ENCODE measurements at regions not wholly inside any gene's neighbourhood (a gene's known extent, or its start where the extent isn't known, plus 50 kb on each side); places are given as distances from the start of the nearest gene placed in this dataset.

DNA sequence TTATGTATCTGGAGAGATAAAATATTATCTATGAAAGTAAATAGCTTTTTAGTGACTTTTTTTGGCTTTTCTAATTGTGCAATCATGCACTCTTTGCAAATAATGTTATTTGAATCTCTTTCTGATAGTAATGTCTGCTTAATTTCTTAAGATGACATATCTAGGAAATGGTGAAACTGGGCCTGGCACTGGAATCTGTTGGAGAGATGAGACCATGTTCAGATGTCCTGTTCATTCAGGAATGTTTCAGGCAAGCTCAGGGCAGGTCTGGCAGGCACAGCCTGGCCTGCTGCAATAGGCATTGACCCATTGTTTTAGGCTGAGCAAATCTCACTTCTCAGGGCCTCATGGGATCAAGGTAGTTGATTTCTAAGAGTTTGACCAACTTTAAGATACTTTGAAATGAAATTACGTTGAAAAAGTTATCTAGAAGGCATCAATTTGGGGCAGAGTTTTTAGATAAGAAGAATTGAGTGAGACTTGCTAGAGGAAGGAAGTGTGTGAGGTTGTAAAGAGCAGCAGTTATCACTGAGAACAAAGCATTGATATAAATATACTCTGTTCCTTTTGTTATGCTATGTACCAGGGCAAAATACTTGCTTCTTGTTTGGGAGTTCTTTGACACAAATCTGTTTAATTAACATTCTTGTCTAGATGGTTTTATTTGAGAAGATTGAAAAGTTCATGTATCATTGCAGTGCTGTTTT, 133.0 kb upstream of the LEF1 start:
- Histone ChIP-seq H3K27me3 (ENCODE audit: insufficient read depth in 3 of 3, low read length in 2 of 3) (no peaks in the 10 kb centered on the region), H3K9me3 (no peaks in the 10 kb centered on the region), H3K4me1 (no peaks in the 10 kb centered on the region), H3K4me3 (no peak overlapping the region), H3K27ac (no peak overlapping the region), H3K36me3 (ENCODE audit: insufficient read depth in 1 of 2, low read depth in 1 of 2) (no peaks in the 10 kb centered on the region)
- no peak for ATAC-seq
- DNase-seq = no peak
- WGBS, 3 donors = 60 to 69% (median 66%) methylated on average over 1 of the region's 1 CpG
- intact Hi-C loops (cut with DNase I) = no loop called here
- TF ChIP-seq, protein P1, sequence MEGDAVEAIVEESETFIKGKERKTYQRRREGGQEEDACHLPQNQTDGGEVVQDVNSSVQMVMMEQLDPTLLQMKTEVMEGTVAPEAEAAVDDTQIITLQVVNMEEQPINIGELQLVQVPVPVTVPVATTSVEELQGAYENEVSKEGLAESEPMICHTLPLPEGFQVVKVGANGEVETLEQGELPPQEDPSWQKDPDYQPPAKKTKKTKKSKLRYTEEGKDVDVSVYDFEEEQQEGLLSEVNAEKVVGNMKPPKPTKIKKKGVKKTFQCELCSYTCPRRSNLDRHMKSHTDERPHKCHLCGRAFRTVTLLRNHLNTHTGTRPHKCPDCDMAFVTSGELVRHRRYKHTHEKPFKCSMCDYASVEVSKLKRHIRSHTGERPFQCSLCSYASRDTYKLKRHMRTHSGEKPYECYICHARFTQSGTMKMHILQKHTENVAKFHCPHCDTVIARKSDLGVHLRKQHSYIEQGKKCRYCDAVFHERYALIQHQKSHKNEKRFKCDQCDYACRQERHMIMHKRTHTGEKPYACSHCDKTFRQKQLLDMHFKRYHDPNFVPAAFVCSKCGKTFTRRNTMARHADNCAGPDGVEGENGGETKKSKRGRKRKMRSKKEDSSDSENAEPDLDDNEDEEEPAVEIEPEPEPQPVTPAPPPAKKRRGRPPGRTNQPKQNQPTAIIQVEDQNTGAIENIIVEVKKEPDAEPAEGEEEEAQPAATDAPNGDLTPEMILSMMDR (IDR thresholded peaks at IDR 0.05) = no peak

DNA sequence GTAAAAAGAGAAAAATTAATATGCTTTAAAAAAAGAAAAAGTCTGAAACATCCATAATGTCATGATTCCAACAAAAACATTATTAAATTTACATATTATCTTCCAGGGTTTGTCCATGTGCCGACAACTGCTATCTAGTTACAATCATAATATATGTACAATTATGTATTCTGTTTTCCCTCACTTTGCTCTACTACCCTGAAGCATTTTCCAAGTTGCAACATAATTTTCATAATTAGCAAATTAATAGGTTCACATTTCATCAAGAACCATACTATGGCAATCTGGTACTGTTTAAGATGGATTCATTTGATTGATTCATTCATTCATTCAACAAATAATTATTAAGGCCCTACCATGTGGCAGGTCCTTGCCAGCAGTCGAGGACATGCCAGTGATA, 128.9 kb upstream of the LEF1 start:
- intact Hi-C loops (cut with DNase I) = no loop called here
- DNase-seq (no peak), ATAC-seq (no peak)
- Histone ChIP-seq H3K4me3 (no peak overlapping the region), H3K27ac (no peak overlapping the region), H3K27me3 (ENCODE audit: insufficient read depth in 3 of 3, low read length in 2 of 3) (no peaks in the 10 kb centered on the region), H3K4me1 (no peaks in the 10 kb centered on the region), H3K9me3 (no peaks in the 10 kb centered on the region), H3K36me3 (ENCODE audit: insufficient read depth in 1 of 2, low read depth in 1 of 2) (no peaks in the 10 kb centered on the region)
- WGBS, 3 donors = 90 to 95% (median 92%) methylated on average over 2 of the region's 2 CpGs
- TF ChIP-seq, protein P1 (IDR thresholded peaks at IDR 0.05) = no peak

DNA sequence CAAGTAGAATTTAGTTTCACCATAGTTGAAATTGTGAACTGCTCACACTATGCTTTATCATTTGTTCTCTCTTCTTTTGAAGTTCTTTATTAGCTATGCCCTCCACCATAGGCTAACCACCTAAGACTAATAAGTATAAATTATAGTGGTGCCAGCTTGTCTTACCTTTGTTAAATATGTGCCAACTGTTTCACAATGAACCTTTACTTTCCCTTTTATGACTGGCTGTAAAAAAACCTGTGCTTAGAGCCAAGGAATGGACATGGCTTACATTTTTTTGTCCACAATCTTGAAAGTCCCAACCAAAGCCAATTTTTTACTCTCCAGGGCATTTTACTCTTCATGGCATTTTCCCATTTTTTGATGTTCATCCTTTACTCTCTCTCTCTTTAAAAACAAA, 123.5 kb upstream of the LEF1 start:
- no peaks in the 10 kb centered on the region for H3K9me3 ChIP-seq
- H3K4me3 ChIP-seq = no peak overlapping the region
- ATAC-seq (no peak), DNase-seq (no peak)
- H3K27ac ChIP-seq = no peak overlapping the region
- TF ChIP-seq, protein P1 (IDR thresholded peaks at IDR 0.05) = no peak
- no peaks in the 10 kb centered on the region for H3K27me3 ChIP-seq (ENCODE audit: insufficient read depth in 3 of 3, low read length in 2 of 3)
- intact Hi-C loops (cut with DNase I) = no loop called here
- H3K4me1 ChIP-seq = no peaks in the 10 kb centered on the region
- H3K36me3 ChIP-seq (ENCODE audit: insufficient read depth in 1 of 2, low read depth in 1 of 2) = no peaks in the 10 kb centered on the region

DNA sequence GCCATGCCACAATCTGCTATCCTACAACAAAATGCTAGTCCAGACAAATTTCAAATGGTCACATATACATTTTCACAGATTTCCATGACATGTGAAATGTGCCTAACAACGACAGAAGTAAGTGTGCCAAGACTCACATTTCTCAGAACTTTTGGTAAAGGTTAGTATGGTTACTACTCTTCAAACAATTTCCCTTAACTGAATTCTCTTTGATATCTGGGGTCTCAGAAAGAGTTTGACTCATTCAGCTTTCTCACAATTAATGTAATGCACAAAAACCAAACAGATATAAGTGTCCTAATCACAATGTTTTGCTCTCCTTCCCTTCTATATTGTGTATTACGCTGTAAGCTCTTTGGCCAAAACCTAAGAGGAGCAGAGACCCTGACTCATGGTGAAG, 122.4 kb upstream of the LEF1 start:
- ATAC-seq (no peak), DNase-seq (no peak)
- H3K4me3 ChIP-seq = no peak overlapping the region
- TF ChIP-seq, protein P1 (IDR thresholded peaks at IDR 0.05) = no peak
- no peaks in the 10 kb centered on the region for H3K27me3 ChIP-seq (ENCODE audit: insufficient read depth in 3 of 3, low read length in 2 of 3)
- H3K9me3 ChIP-seq = no peaks in the 10 kb centered on the region
- H3K27ac ChIP-seq = no peak overlapping the region
- WGBS, 3 donors = 83 to 88% (median 86%) methylated on average over 2 of the region's 2 CpGs
- intact Hi-C loops (cut with DNase I) = no loop called here
- H3K4me1 ChIP-seq = no peaks in the 10 kb centered on the region
- no peaks in the 10 kb centered on the region for H3K36me3 ChIP-seq (ENCODE audit: insufficient read depth in 1 of 2, low read depth in 1 of 2)

DNA sequence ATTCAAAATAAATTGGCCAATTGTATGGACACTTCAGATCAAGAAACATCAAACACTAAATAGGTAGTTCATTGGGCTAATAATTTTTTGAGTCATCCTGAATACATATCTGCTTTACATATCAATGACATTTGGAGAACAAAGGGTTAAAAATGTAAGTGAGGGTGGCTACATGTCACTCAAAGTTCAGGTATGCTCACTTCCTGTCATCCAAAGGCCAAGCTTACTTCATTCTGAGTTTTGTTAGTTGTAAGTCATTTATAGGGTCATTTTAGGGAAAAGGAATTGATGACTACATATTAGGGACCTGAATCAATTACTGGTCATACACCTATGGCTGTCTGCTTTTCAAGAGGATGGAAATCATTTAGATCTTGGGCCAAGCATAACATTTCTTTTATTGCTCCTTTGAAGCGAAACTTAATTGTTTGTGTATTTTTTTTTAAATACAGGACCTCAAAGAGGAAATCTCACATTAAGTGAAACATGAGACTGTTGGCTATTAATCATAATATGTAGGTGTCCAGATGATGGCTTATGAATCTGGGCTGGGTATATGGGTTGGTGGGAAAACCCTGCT, 119.2 kb upstream of the LEF1 start:
- TF ChIP-seq, protein P1 (IDR thresholded peaks at IDR 0.05) = no peak
- Histone ChIP-seq H3K36me3 (ENCODE audit: insufficient read depth in 1 of 2, low read depth in 1 of 2) (no peaks in the 10 kb centered on the region), H3K9me3 (no peaks in the 10 kb centered on the region), H3K27me3 (ENCODE audit: insufficient read depth in 3 of 3, low read length in 2 of 3) (no peaks in the 10 kb centered on the region), H3K27ac (no peak overlapping the region), H3K4me1 (no peaks in the 10 kb centered on the region), H3K4me3 (no peak overlapping the region)
- ATAC-seq (no peak), DNase-seq (no peak)
- intact Hi-C loops (cut with DNase I) = no loop called here
- WGBS, 3 donors = 29 to 44% (median 32%) methylated on average over 1 of the region's 1 CpG

All from psoas muscle (tissue), 7 donors.